H1 (cell line): ENCODE measurements at regions not wholly inside any gene's neighbourhood (a gene's known extent, or its start where the extent isn't known, plus 50 kb on each side); places are given as distances from the start of the nearest gene placed in this dataset.

Experiments used
- EP300 ChIP-seq, 2 experiments: IDR thresholded peaks; 1 replicate in 1 of 2; 2 replicates in 1 of 2; pipeline ENCODE4 v1.6.1; 2011 to 2012; ENCODE audit warnings: low read depth in 2 of 2, low read length in 2 of 2, mild to moderate bottlenecking in 2 of 2, borderline replicate concordance in 1 of 2, inconsistent platforms in 1 of 2, moderate library complexity in 1 of 2
- EZH2 ChIP-seq: fragments of 200-600 bp; sonication (generic); IDR thresholded peaks from 2 replicates; pipeline ENCODE4 v1.7.1; 2012; ENCODE audit warnings: low read depth, mild to moderate bottlenecking, moderate library complexity, low read length, inconsistent platforms; ENCODE audit not compliant: severe bottlenecking
- KDM1A ChIP-seq: fragments of 200-600, 300-600 bp; sonication (generic); IDR thresholded peaks from 2 replicates; pipeline ENCODE4 v1.7.1; 2016; ENCODE audit warnings: mild to moderate bottlenecking, low read length, borderline replicate concordance
- POLR2A ChIP-seq, 2 experiments: IDR thresholded peaks; 1 replicate in 1 of 2; 2 replicates in 1 of 2; pipeline ENCODE4 v1.6.1; 2011; ENCODE audit warnings: low read depth in 2 of 2, low read length in 2 of 2, mild to moderate bottlenecking in 2 of 2; ENCODE audit errors: control extremely low read depth in 1 of 2
- RAD21 ChIP-seq, 2 experiments: IDR thresholded peaks in 1 of 2; conservative IDR thresholded peaks in 1 of 2; 2 replicates each; pipeline ENCODE4 v1.6.1; 2011; ENCODE audit warnings: low read depth in 2 of 2, low read length in 2 of 2, improper control_type of control experiment in 1 of 2, inconsistent platforms in 1 of 2, mild to moderate bottlenecking in 1 of 2, moderate library complexity in 1 of 2
- TF ChIP-seq, protein P1 (sequence below), 3 experiments: IDR thresholded peaks; 1 replicate in 2 of 3; 2 replicates in 1 of 3; pipeline versions ENCODE4 v1.5.1 to v1.6.1; 2011; ENCODE audit warnings: low read length in 3 of 3, mild to moderate bottlenecking in 3 of 3, inconsistent platforms in 2 of 3, low read depth in 1 of 3, moderate library complexity in 1 of 3; ENCODE audit not compliant: insufficient read depth in 1 of 3; ENCODE audit errors: control extremely low read depth in 1 of 3

DNA sequence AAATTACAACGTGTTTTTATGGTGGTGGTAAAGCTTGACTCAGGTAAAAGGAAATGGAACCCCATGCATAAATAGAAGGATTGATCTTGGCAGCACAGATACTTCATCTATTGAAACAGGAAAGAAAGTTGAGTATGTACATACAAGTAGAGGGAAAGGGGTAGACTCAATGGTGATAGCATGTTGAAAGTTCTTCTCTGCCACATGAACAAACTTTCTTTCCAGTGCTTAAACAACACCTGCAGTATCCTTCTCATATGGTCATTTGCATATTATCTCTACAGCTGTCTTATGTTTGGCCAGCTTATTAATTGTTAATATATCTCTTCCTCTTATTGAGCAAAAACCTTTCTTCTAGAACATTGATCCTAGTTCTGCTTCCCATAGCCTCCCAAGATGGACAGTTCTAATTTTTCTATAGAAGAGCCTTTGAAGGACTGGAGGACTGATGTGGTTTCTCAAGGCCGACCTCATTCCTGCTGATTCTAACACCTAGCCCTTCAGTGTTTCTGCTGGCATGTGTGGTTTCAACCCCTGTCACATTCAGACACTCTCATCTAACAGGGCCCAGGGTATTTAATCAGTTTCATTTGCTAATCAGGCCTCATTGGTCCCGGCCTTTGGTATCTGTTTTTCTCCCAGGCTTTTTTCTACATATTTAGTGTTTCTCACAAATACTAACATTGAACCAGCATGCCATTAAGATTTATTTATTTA, 108.1 kb upstream of the SPRY1 start:
- no peak for TF ChIP-seq EZH2
- no peak for TF ChIP-seq KDM1A
- TF ChIP-seq, protein P1, sequence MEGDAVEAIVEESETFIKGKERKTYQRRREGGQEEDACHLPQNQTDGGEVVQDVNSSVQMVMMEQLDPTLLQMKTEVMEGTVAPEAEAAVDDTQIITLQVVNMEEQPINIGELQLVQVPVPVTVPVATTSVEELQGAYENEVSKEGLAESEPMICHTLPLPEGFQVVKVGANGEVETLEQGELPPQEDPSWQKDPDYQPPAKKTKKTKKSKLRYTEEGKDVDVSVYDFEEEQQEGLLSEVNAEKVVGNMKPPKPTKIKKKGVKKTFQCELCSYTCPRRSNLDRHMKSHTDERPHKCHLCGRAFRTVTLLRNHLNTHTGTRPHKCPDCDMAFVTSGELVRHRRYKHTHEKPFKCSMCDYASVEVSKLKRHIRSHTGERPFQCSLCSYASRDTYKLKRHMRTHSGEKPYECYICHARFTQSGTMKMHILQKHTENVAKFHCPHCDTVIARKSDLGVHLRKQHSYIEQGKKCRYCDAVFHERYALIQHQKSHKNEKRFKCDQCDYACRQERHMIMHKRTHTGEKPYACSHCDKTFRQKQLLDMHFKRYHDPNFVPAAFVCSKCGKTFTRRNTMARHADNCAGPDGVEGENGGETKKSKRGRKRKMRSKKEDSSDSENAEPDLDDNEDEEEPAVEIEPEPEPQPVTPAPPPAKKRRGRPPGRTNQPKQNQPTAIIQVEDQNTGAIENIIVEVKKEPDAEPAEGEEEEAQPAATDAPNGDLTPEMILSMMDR (IDR thresholded peaks at IDR 0.05; ENCODE audit: control extremely low read depth in 1 of 3, insufficient read depth in 1 of 3, low read depth in 1 of 3, low read length in 3 of 3): no peak
- no peak for TF ChIP-seq RAD21 (IDR thresholded peaks at IDR 0.05 in 1 of 2, conservative IDR thresholded peaks at IDR 0.05 in 1 of 2; ENCODE audit: low read depth in 2 of 2, low read length in 2 of 2)
- no peak for TF ChIP-seq EP300 (IDR thresholded peaks at IDR 0.05; ENCODE audit: borderline replicate concordance in 1 of 2, low read depth in 2 of 2, low read length in 2 of 2)
- TF ChIP-seq POLR2A (IDR thresholded peaks at IDR 0.05; ENCODE audit: control extremely low read depth in 1 of 2, low read depth in 2 of 2, low read length in 2 of 2): no peak
